ENCODE measurements at regions not wholly inside any gene's neighbourhood (a gene's known extent, or its start where the extent isn't known, plus 50 kb on each side); places are given as distances from the start of the nearest gene placed in this dataset.

GRCh38 chr12:65556676-65557437, 267.4 kb upstream of the HMGA2 start (continued):
- TF ChIP-seq ZNF318 (IDR thresholded peaks at IDR 0.05; ENCODE audit: borderline replicate concordance in 1 of 2, low read depth in 1 of 2) (no peak), CHD1 (IDR thresholded peaks at IDR 0.05; ENCODE audit: low read length) (no peak), ZNF316 (IDR thresholded peaks at IDR 0.05) (no peak), MECOM (CRISPR knock-in tag; IDR thresholded peaks at IDR 0.05) (no peak), SMAD4 (CRISPR knock-in tag; conservative IDR thresholded peaks at IDR 0.05) (peak; percentile 51; the same call in 1 of the 2 replicates), ZBTB11 (CRISPR knock-in tag; IDR thresholded peaks at IDR 0.05) (0 out of 6 replicates have a peak, but pooled peaks of 1 of the 3 experiments have one; percentile 21), HIVEP1 (CRISPR knock-in tag; IDR thresholded peaks at IDR 0.05) (0 out of 2 replicates have a peak, but pooled peaks have one; percentile 19), ZNF507 (tag; conservative IDR thresholded peaks at IDR 0.05) (no peak), ZBED1 (IDR thresholded peaks at IDR 0.05) (no peak), YY1 (IDR thresholded peaks at IDR 0.05; ENCODE audit: borderline replicate concordance in 1 of 3, control insufficient read depth in 1 of 3, extremely low read depth in 1 of 3, insufficient read depth in 3 of 3, insufficient read length in 1 of 3, insufficient replicate concordance in 2 of 3, low read depth in 1 of 3, low read length in 2 of 3) (peak in 2 of 3 experiments; percentile 69 to 81), PHF21A (IDR thresholded peaks at IDR 0.05; ENCODE audit: borderline replicate concordance, low read depth) (no peak), DMBX1 (CRISPR knock-in tag; IDR thresholded peaks at IDR 0.05; ENCODE audit: borderline replicate concordance) (peak; percentile 90), MYNN (IDR thresholded peaks at IDR 0.05) (no peak), MYNN (CRISPR knock-in tag; IDR thresholded peaks at IDR 0.05) (no peak), ZNF175 (CRISPR knock-in tag; IDR thresholded peaks at IDR 0.05; ENCODE audit: low read depth) (peak; percentile 49; the same call in 1 of the 2 replicates)
